HG02885 (cell line): ENCODE measurements at regions not wholly inside any gene's neighbourhood (a gene's known extent, or its start where the extent isn't known, plus 50 kb on each side); places are given as distances from the start of the nearest gene placed in this dataset.
A peak's percentile ranks its signal among the peaks of the same experiment; 100 is the strongest.
"Not testable (repeated sequence)": the region's sequence is repeated elsewhere in the genome, so short reads cannot be mapped to it uniquely, and the experiment has no call there.

ENCODE experiments used
- ATAC-seq: cut with Tn5 transposase; IDR thresholded peaks from one replicate; pipeline ENCODE4 v1.9.1; 2021; ENCODE audit warnings: mild to moderate bottlenecking; ENCODE audit not compliant: unreplicated experiment, poor library complexity

DNA sequence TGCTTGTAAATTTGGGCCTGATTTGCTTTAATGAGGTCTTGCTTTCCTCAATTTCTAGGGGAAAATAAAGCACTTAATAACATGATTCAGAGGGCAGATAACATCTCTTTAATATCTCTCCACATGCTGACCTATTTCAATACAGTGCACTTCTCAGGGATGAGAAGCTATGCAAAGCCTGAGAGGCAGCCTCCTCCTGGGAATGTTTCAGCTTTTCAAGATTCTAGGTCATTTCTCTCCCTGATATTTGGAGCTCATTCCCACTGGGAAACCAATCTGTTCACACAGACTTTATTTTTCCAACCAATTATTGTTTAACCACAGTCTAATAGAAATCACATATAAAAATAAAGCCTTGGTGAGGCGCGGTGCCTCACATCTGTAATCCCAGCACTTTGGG is 67.0 kb upstream of the LSAMP start:
- no peak for ATAC-seq

DNA sequence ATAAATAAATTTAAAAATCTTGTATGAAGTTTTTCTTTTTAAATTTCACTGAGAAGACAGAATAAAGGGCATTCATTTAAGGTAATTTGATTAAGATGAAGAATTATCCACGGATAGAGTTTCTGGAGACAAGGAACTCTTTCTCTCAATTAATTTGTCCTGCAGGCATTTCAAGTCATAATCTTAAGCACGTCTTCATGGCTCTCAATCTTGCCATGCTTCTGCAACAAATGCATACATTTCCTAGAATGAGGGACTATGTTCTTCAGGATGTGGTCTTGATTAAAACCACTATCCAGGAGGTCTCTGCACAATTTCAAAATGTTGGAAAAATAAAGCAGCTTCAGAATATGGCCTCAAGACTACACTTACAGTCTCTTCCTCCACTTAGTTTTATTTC is 67.6 kb upstream of the LSAMP start:
- ATAC-seq, result no peak

DNA sequence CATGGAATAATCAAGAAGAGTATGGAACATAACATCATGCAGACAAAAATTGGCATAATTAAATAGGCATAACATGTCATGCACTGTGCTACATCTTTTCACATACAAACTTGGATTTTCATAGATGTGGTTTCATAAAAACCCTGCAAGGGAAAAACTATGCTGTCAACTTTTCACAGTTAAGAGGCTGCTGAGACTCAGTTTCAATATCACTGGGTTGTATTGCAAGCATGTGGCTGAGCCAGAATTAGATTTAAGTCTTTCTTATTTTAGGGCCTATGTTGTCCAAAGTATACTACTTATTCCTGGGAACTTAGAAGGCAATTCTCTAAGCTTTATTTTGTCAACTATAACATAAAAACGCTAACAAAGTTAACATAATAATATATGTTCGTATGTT is 70.7 kb upstream of the LSAMP start:
- ATAC-seq, result peak; percentile 43

DNA sequence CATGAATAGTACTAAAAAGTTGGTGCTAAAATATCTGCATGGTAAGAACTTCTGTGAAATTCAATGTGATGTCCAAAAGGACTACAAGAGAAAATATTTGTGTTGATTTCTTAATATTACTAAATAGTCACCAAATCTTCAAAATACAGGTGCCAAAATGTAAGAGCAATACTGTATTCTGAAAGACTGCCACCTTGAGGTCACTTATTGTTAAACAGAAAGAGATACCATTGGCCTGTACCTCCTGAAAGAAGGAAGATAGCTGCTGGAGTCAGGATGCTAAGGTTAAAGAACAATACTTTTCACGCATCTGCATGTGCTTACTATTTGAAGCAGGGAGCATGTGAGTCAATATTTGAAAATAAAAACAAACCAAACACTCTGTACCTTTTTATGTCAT is 72.0 kb upstream of the LSAMP start:
- ATAC-seq, result no peak

DNA sequence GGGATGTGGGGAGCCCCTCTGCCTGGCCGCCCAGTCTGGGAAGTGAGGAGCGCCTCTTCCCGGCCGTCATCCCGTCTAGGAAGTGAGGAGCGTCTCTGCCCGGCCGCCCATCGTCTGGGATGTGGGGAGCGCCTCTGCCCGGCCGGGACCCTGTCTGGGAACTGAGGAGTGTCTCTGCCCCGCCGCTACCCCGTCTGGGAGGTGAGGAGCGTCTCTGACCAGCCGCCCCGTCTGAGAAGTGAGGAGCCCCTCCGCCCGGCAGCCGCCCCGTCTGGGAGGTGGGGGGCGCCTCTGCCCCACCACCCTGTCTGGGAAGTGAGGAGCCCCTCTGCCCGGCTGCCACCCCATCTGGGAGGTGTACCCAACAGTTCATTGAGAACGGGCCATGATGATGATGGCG is 73.8 kb upstream of the LSAMP start:
- not testable (repeated sequence) for ATAC-seq

DNA sequence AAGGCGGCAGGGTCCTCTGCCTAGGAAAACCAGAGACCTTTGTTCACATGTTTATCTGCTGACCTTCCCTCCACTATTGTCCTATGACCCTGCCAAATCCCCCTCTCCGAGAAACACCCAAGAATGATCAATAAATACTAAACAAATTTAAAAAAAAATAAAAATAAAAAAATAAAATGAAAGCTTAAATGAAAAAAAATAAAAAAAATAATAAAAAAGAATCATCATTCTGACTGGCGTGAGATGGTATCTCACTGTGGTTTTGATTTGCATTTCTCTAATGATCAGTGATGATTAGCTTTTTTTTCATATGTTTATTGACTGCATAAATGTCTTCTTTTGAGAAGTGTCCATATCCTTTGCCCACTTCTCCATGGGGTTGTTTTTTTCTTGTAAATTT is 74.5 kb upstream of the LSAMP start:
- not testable (repeated sequence) for ATAC-seq

DNA sequence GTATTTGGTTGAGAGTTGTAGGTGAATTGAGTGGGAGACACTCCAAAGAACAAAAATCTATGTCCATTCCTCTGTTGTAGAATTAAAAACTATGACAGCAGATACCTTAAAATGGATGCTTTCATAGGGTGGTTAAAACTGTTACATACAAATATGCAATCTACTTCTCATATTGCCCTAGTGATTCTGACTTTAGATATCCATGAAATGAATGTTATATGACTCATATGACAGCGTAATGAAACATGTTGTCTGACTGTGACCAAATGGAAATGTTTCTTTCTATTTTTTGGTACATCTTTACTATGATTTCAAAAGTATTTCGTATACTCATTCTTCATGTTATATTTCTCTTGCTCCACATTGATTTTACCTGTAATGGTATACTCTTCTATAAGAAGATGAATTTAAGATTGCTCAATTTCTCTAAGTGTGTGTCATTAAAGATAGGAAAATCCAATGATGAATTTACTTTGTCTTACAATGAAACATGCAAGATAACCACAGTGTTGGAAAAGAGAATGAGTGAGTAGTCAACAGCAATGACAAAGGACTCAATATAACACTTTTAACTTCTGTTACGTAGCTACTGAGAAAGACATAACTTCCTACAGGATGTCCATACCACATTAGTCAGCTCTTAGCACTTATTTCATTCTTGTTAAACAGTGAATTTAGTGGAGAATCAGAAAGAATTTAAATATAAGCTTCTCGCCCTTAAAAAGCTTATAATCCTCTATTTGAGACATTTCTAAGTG is 79.3 kb upstream of the LSAMP start:
- no peak for ATAC-seq

DNA sequence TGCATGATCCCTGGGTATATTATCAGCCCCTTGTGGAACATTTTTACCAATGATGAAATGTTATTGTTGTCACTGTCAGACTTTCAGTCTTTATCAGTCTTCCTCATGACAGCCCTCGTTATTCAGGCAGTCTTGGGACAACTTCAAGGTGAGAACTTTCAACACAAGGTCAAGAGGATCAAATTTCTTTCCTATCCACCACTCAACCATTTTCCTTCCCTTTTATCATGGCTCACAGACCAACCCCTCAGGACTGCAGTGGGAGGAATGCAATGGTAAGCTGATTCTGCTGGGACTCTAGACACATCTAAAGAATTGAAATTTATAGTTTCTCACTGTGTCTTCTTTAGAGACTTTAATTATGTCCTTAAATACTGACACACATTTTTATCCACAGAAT is 107.0 kb upstream of the LSAMP start:
- ATAC-seq, result no peak

DNA sequence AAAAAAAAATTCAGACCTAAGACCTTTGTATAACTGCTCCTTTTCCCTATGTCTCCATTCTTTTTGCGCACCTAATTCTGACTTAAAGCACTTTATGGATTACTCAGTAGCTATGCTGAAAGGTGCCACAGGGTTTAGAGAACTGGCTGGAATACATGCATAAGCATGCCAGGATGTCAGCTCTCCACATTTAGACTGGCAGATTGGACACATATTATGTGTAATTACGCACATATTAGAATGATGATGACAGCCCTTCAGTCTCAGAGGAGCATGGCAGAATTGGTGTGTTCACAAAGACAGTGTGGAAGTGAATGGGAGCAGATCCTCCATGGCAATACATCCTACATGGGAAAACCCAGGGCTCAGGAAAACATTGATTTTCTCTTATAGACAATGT is 108.1 kb upstream of the LSAMP start:
- no peak for ATAC-seq

DNA sequence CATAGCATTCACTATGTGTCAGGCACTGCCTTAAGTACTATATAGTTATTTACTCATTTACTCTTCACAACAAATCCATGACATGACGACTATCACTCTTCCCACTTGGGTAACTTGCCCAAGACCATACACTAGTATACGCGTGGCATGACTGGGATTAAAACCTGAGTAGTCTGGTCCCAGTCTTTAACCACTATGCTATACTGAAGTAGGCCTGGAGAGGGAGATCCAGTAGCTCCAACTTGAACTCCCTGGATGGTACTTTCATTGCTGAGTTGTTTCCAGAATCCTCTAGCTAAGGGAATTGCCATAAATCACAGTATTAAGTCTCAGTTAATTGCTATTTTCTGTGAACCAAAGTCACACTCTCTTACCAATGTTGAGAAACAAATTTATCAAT is 116.2 kb upstream of the LSAMP start:
- no peak for ATAC-seq

DNA sequence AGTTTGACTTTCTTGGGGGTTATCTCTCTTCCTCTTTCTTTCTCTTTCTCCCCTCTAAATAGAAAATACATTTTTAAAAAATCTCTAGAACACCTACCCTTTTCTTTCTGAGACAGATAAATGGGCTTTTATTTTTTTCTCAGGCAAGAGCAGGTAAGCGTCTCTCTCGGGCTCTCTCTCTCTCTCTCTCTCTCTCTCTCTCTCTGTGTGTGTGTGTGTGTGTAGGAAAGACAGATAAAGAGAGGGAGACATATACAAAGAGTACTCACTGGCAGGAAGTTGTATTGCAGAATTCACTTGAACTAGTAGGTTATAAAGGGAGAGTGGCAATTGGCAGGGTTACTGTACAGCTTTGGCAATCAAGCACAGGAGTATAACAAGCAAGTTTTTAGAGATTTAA is 118.1 kb upstream of the LSAMP start:
- ATAC-seq, result no peak

DNA sequence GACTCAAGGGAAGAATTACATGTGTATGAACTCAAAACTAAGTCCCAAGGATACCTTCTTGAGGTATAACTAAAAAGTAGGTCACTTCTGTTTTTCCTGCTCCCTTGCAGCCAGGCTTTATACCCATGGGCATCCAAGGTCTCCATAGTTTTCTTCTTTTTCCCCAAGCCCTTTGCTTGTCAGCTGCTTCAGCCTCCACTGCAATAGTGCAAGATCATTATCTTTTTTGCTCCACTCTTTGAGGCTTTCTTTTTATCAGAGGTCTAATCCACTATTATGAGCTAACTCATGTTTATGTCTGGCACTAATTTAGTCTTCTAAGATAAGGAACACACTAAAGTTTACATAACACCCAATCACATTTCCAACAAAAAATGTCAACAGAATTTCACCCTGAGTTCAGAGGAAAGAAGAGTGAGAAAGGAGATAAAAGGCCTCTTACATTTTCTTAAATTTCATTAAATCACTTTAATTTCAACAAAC is 121.2 kb upstream of the LSAMP start:
- no peak for ATAC-seq

DNA sequence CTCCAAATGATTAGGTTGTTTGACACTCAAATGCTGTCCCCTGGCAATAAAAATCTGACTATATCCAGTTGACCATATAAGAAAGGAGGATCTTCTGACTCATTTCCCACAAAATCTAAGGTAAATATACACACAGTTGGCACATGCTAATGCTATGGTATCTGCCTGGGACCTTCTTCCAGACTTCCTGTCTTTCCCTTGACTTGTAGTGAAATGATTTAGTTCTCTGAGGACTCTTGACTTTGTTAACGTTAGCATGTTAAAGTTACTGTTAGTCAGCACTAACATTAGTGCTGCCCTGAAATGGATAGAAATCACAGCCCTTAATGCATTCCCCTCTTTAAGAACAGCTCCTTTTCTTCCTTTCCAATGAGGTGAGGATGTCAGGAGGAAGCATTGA is 124.3 kb upstream of the LSAMP start:
- ATAC-seq, result no peak

DNA sequence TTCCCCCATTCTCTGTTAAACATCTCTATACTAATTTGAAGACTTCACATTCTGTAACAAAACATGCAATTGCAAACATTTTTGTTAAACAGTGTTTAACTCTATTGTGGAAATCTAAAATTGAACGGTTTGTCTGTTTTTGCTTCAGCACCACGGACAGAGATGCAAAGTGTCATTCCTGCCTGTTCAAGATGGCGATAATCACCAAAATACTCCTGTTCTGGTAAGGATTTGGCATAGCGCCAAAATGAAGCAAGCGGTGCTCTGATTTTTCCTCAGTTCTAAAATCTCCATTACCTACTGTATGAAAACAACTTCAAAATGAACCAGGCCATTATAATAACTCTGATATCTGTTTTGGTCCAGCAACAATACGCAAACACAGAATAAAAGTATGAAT is 129.7 kb upstream of the TUSC7 start:
- ATAC-seq, result no peak

DNA sequence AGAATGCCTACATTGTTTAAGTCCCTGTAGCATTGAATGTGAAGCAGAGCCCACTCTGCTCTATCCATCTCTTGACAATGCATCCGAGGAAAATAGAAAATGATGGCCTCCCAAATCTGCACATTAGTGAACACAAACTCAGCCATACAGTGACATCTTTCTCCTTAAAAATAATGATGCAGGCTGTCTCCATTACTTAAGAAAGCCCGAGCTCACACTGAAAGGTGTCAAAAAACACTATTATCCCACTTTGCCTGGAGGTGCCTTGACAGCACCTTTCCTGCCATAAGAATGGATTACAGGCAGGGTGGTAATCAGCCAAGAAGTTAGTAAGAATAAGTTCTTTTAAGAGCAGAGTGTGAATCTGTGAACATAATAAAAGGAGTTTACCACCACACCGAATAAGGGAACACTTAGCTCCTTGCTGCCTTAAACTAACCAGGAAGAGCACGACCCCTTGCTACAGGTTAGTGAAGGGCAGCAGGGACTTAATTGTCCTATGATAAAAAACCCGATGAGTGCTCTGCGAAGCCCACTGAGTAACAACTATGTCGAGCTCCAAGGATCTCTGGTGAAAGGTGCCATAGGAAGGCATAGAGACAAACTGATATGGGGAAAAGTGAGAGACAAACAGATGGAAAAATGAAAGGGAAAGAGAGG is 123.2 kb upstream of the TUSC7 start:
- no peak for ATAC-seq

DNA sequence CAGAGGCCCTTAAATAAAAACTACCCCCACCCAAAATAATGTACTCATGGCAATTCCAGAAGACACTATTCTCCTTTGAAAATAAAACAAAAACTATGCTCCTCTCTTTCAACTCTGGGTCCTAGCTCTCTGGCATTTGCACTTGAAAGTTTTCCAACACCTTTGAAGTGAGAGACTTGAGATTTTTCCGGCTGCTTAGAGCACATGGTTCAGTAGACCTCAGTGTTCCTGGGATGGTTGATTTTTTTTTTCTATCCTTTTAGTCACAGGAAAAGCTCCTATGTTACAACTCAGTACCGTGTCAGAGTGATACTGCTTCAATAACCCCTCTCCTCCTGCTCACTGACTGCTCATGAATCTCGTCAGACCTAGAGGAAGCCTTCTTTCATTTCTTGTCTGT is 118.3 kb upstream of the TUSC7 start:
- no peak for ATAC-seq

DNA sequence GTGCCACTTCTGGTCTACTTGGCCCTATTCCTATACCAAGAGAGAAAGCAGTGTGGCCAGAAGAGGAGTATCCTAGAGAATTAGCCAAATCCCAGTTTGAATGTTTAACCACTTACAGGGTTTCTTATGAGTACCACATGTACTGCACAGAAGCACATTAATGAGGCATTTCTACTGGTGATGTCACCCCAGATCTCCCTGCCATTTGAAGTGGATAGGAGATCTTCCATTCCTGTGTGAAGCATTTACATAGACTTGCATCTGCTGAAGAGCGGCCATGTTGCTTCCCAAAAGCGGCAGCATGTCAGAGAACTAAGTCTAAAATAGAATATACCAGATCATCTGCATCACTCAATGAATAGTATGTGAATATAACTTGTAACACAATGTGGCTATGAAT is 108.4 kb upstream of the TUSC7 start:
- ATAC-seq, result no peak

DNA sequence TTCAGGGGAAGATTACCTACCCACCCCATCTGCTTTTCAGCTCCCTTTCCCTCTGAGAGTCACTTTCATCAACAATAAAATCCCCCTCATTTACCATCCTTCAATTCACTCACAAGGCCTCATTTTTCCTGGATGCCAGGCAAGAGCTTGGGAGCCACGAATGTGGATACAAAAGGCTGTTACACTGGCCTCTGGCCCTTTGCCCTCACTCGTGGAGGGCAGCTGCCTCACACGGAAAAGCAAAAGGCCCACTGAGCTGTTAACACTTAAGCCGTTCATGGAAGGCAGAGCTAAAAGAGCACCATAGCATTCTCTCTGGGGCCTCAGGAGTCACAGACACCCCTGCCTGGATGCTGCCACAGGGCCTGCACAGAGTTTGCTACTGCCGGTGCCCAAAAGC is 102.4 kb upstream of the TUSC7 start:
- ATAC-seq, result no peak

DNA sequence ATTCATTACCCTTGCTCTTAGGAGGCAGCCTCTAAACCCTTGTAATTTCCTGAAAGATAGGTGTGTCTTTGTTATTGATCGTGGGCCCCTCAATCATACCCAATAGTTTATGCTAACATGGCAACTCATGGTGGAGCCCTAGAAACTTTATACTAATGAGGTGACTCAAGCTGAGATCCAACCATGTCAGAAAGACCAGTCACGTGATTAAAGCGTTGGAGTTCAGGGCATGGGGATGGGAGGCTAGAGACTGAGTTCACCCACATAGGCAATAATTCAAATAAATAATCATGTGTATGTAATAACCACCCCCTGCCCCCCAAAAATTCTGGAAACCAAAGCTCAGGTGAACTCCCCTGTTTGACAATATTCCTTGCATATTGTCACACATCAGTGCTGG is 99.5 kb upstream of the TUSC7 start:
- ATAC-seq, result no peak

DNA sequence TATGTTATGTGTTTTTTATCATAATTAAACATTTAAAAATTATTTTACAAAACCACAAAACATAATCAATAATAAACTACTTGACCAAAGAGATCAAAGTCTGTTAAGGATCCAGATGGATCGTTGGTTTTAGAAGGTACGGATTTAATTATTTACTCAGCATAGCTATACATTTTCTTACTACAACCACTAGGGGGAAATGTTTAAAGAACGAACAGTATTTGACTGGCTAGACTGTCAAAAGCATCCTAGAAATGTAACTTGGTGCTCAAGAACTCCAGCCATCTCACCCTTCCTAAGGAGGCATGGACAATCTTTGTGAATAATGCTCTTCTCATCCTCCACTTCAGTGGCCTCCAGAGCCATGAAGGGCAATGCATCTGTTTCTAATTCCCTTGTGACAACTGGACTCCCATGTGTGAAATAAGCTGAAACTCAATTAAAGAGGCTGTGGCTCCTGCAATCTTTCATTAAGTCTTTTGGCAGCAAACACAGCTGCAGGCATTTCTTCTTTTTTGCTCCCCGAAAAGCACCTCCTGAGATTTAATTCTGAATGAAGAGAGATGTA is 94.7 kb upstream of the TUSC7 start:
- ATAC-seq, result peak; percentile 74

DNA sequence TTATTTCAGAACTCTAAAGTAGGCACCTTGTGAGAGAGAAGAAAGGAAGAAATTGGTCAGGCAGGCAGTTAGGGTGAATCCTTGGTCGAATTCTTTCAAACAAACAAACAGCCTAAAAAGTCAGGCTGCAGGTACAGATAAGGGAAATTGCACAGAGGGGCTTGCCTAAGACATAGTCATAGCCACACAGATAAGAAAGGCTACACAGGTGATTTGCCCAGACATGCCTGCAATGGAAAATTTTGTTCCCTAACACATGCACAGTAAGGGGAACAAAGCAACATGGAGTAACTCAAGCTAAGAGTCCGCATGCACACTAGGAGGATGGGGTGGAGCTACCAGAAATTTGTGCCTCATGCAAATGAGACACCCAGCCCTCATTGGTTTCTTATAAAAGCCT is 91.4 kb upstream of the TUSC7 start:
- ATAC-seq, result no peak

DNA sequence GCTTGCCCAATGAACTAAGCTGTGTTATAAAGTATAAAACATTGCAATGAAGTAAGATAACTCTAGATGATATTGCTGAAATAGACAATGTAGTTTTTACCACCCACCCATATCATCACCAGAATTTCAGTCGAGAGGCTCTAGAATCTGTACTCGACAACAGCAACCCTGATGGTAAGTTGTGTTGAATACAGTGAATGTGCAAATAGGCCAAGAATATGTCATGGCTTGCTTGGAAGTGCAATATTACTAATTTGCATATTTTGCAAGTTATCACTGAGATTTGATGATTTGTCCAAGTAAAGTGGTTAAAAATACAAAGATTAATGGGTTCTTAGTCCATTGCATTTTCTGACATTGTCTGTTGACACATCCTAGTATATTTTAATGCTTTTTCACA is 90.6 kb upstream of the TUSC7 start:
- no peak for ATAC-seq
